Astrocyte (in vitro differentiated cells and primary cell): ENCODE measurements at regions not wholly inside any gene's neighbourhood (a gene's known extent, or its start where the extent isn't known, plus 50 kb on each side); places are given as distances from the start of the nearest gene placed in this dataset.

ENCODE experiments used
- DNase-seq: peaks from one replicate; pipeline ENCODE4 v3.0.0-alpha.2; 2010; ENCODE audit warnings: low read depth
- FAIRE-seq: peaks from 2 replicates; lab custom pipeline; 2011; peaks lifted over from hg19 to GRCh38; lab: Jason Lieb, UNC
- H2AFZ ChIP-seq: 2 replicates; pipeline ENCODE4 v1.6.0; 2012; ENCODE audit warnings: low read depth, low read length, inconsistent platforms
- H3K27ac ChIP-seq: 2 replicates; pipeline ENCODE4 v1.5.1; 2011; ENCODE audit warnings: low read depth, low read length, inconsistent platforms
- H3K27me3 ChIP-seq: 2 replicates; pipeline ENCODE4 v1.6.0; 2011; ENCODE audit warnings: low read length, inconsistent platforms; ENCODE audit not compliant: insufficient read depth
- H3K36me3 ChIP-seq: 2 replicates; pipeline ENCODE4 v1.5.1; 2011; ENCODE audit warnings: low read length, inconsistent platforms; ENCODE audit not compliant: insufficient read depth
- H3K4me1 ChIP-seq: 2 replicates; pipeline ENCODE4 v1.5.1; 2011; ENCODE audit warnings: low read length, inconsistent platforms; ENCODE audit not compliant: insufficient read depth
- H3K4me2 ChIP-seq: 2 replicates; pipeline ENCODE4 v1.6.0; 2012; ENCODE audit warnings: low read length, inconsistent platforms
- H3K4me3 ChIP-seq: 2 replicates; pipeline ENCODE4 v1.5.1; 2011; ENCODE audit warnings: low read depth, mild to moderate bottlenecking, low read length, inconsistent platforms; ENCODE audit not compliant: insufficient read depth
- H3K79me2 ChIP-seq: 2 replicates; pipeline ENCODE4 v1.6.0; 2012; ENCODE audit warnings: mild to moderate bottlenecking, low read length, inconsistent platforms; ENCODE audit not compliant: insufficient read depth
- H3K9ac ChIP-seq: 2 replicates; pipeline ENCODE4 v1.6.0; 2012; ENCODE audit warnings: mild to moderate bottlenecking, low read length, inconsistent platforms
- H3K9me3 ChIP-seq: 2 replicates; pipeline ENCODE4 v1.5.1; 2012; ENCODE audit warnings: low read depth, mild to moderate bottlenecking, low read length, inconsistent platforms; ENCODE audit not compliant: insufficient read depth
- H4K20me1 ChIP-seq: 2 replicates; pipeline ENCODE4 v1.6.0; 2012; ENCODE audit warnings: low read length, inconsistent platforms; ENCODE audit not compliant: insufficient read depth
- H3K27ac Mint-ChIP-seq: one replicate; pipeline ENCODE4 v1.8.0; 2021; ENCODE audit warnings: mild to moderate bottlenecking, mixed read lengths; ENCODE audit not compliant: unreplicated experiment
- H3K27me3 Mint-ChIP-seq: one replicate; pipeline ENCODE4 v1.8.0; 2021; ENCODE audit warnings: low read depth, mixed read lengths; ENCODE audit not compliant: unreplicated experiment
- H3K36me3 Mint-ChIP-seq: one replicate; pipeline ENCODE4 v1.8.0; 2021; ENCODE audit warnings: low read depth, mixed read lengths; ENCODE audit not compliant: unreplicated experiment
- H3K4me1 Mint-ChIP-seq: one replicate; pipeline ENCODE4 v1.8.0; 2021; ENCODE audit warnings: low read depth, mixed read lengths; ENCODE audit not compliant: unreplicated experiment
- H3K4me3 Mint-ChIP-seq: one replicate; pipeline ENCODE4 v1.8.0; 2021; ENCODE audit warnings: mild to moderate bottlenecking, moderate library complexity, mixed read lengths; ENCODE audit not compliant: unreplicated experiment
- H3K9me3 Mint-ChIP-seq: one replicate; pipeline ENCODE4 v1.8.0; 2021; ENCODE audit warnings: mild to moderate bottlenecking, mixed read lengths; ENCODE audit not compliant: unreplicated experiment
- EZH2 ChIP-seq: IDR thresholded peaks from 2 replicates; pipeline ENCODE4 v1.6.1; 2012; ENCODE audit warnings: mild to moderate bottlenecking, low read length, inconsistent platforms; ENCODE audit not compliant: insufficient read depth
- TF ChIP-seq, protein P1 (sequence below): IDR thresholded peaks from 2 replicates; pipeline ENCODE4 v1.5.1; 2011; ENCODE audit warnings: low read depth, mild to moderate bottlenecking, inconsistent platforms, low read length, moderate library complexity; ENCODE audit not compliant: insufficient read depth

DNA sequence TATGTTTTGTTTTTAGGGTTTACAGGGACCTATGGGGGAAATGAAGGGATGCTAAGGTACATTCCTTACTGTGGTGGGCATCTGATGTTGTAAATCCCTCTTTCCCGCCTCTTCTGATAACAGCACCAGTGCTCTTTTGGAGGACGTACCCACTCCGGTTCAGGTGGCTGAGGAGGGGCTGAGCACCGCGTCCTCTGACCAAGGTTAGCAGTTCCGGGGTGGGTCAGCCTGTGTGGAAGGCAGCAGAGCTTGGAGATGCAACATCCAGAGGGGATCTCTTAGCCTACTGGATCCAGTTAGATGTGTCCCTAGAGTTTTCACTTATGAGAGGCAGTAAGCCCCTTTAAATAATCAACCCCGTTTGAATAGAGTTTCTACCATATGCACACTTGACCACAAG is 135.3 kb upstream of the KCNG1 start:
- H3K4me3 Mint-ChIP-seq: no peak overlapping the region
- Histone ChIP-seq H3K9ac (no peak overlapping the region), H3K4me1 (no peaks in the 10 kb centered on the region), H3K27ac (no peak overlapping the region), H3K4me3 (no peak overlapping the region), H2AFZ (no peak overlapping the region), H3K27me3 (peaks cover 48% of the 10 kb centered on the region), H3K79me2 (no peaks in the 10 kb centered on the region), H3K9me3 (peaks cover 2% of the 10 kb centered on the region), H4K20me1 (no peaks in the 10 kb centered on the region), H3K4me2 (no peak overlapping the region), H3K36me3 (no peaks in the 10 kb centered on the region)
- no peak overlapping the region for H3K27ac Mint-ChIP-seq
- DNase-seq (no peak), FAIRE-seq (no peak)
- peaks cover 11% of the 10 kb centered on the region for H3K9me3 Mint-ChIP-seq
- H3K36me3 Mint-ChIP-seq: peaks cover 2% of the 10 kb centered on the region
- TF ChIP-seq, protein P1, sequence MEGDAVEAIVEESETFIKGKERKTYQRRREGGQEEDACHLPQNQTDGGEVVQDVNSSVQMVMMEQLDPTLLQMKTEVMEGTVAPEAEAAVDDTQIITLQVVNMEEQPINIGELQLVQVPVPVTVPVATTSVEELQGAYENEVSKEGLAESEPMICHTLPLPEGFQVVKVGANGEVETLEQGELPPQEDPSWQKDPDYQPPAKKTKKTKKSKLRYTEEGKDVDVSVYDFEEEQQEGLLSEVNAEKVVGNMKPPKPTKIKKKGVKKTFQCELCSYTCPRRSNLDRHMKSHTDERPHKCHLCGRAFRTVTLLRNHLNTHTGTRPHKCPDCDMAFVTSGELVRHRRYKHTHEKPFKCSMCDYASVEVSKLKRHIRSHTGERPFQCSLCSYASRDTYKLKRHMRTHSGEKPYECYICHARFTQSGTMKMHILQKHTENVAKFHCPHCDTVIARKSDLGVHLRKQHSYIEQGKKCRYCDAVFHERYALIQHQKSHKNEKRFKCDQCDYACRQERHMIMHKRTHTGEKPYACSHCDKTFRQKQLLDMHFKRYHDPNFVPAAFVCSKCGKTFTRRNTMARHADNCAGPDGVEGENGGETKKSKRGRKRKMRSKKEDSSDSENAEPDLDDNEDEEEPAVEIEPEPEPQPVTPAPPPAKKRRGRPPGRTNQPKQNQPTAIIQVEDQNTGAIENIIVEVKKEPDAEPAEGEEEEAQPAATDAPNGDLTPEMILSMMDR: no peak
- TF ChIP-seq EZH2: no peak
- peaks cover 2% of the 10 kb centered on the region for H3K4me1 Mint-ChIP-seq
- H3K27me3 Mint-ChIP-seq: peaks cover 72% of the 10 kb centered on the region

- no peaks in the 10 kb centered on the region for H4K20me1 ChIP-seq
- no peaks in the 10 kb centered on the region for H3K79me2 ChIP-seq
- no peak overlapping the region for H3K27ac Mint-ChIP-seq
- DNase-seq (peak; percentile 20), FAIRE-seq (no peak)
- H3K36me3 Mint-ChIP-seq: peaks cover 2% of the 10 kb centered on the region
- no peak overlapping the region for H3K27ac ChIP-seq
- peaks cover 51% of the 10 kb centered on the region for H3K27me3 ChIP-seq
- peaks cover 2% of the 10 kb centered on the region for H3K4me1 Mint-ChIP-seq
- no peak overlapping the region for H3K4me3 Mint-ChIP-seq
- H3K9ac ChIP-seq: no peak overlapping the region
- H3K4me3 ChIP-seq: no peak overlapping the region
- H3K4me2 ChIP-seq: no peak overlapping the region
- no peak for TF ChIP-seq EZH2
- TF ChIP-seq, protein P1: no peak
- peaks cover 2% of the 10 kb centered on the region for H3K9me3 ChIP-seq
- no peak overlapping the region for H2AFZ ChIP-seq
- H3K27me3 Mint-ChIP-seq: peaks cover 61% of the 10 kb centered on the region
- H3K9me3 Mint-ChIP-seq: peaks cover 5% of the 10 kb centered on the region
- H3K36me3 ChIP-seq: no peaks in the 10 kb centered on the region
- no peaks in the 10 kb centered on the region for H3K4me1 ChIP-seq
Measured at GRCh38 chr20:51156041-51156982, 133.4 kb upstream of the KCNG1 start.
